ENCODE measurements at regions not wholly inside any gene's neighbourhood (a gene's known extent, or its start where the extent isn't known, plus 50 kb on each side); places are given as distances from the start of the nearest gene placed in this dataset.

DNA sequence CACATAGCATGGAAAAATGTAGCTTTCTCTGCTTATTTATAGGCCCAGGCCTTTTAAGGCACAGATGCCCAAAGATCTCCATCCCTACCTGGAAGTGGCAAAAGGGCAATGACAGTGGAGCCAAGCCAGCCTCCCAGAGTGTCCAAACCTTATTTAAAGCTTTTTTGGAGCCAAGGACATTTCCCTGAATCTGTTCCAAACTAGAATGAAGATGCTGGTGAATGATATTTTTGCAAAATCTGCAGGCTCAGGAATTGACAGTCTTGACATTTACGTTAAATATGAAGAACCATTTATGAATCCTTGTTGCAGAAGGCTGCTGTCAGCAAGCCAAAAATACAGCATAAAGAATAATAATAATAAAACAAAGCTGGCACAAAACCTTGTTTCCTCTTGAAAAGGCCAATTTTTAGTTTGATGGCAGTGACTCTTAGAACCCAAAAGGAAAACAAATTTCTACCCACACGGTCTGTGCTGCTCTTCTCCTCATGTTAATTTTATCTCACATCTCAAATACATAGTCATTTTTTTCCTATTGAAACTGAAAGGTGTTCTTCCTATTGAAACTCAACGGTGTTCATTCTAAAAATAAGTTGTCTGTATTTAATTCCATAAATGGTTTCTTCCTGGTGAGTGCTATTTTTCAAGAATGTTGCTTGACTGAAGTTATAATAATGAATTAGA is 206.3 kb upstream of the TBL1X start:
- intact Hi-C loops (cut with micrococcal nuclease): no loop called here
- Mint-ChIP-seq H3K27ac (no peak overlapping the region), H3K4me1 (peaks cover 4% of the 10 kb centered on the region), H3K4me3 (no peak overlapping the region), H3K9me3 (ENCODE audit: insufficient read depth) (peaks cover 4% of the 10 kb centered on the region), H3K27me3 (no peaks in the 10 kb centered on the region)
- H3K36me3 ChIP-seq (replicated peaks in 1 of 2; ENCODE audit: control extremely low read depth in 1 of 2, control insufficient read depth in 1 of 2, extremely low read depth in 1 of 2, insufficient read depth in 2 of 2, low read length in 1 of 2): no peaks in the 10 kb centered on the region
- TF ChIP-seq, protein P1, sequence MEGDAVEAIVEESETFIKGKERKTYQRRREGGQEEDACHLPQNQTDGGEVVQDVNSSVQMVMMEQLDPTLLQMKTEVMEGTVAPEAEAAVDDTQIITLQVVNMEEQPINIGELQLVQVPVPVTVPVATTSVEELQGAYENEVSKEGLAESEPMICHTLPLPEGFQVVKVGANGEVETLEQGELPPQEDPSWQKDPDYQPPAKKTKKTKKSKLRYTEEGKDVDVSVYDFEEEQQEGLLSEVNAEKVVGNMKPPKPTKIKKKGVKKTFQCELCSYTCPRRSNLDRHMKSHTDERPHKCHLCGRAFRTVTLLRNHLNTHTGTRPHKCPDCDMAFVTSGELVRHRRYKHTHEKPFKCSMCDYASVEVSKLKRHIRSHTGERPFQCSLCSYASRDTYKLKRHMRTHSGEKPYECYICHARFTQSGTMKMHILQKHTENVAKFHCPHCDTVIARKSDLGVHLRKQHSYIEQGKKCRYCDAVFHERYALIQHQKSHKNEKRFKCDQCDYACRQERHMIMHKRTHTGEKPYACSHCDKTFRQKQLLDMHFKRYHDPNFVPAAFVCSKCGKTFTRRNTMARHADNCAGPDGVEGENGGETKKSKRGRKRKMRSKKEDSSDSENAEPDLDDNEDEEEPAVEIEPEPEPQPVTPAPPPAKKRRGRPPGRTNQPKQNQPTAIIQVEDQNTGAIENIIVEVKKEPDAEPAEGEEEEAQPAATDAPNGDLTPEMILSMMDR (IDR thresholded peaks at IDR 0.05): no peak
- no peak for TF ChIP-seq EZH2 (IDR thresholded peaks at IDR 0.05; ENCODE audit: borderline replicate concordance, insufficient read depth, low read depth, low read length, poor library complexity, severe bottlenecking)
- H3K4me2 ChIP-seq (replicated peaks; ENCODE audit: low read depth, low read length, poor library complexity, severe bottlenecking): no peak overlapping the region
- no peak overlapping the region for H3K9ac ChIP-seq (ENCODE audit: low read length)
- H3K4me1 ChIP-seq (ENCODE audit: control insufficient read depth in 2 of 2, insufficient read depth in 2 of 2, low read length in 2 of 2): no peaks in the 10 kb centered on the region
- POLR2A ChIA-PET: interaction anchor here (0.7 kb wide), 1 partner anchor 93 kb away, joined by 3 read pairs; no protein-coding TSS in a partner anchor
- no peaks in the 10 kb centered on the region for H3K79me2 ChIP-seq (ENCODE audit: control insufficient read depth, insufficient read depth, low read length)
- no peak overlapping the region for H3K27ac ChIP-seq (ENCODE audit: low read length in 2 of 2)
- H3K4me3 ChIP-seq (ENCODE audit: control extremely low read depth in 1 of 5, extremely low read depth in 1 of 5, insufficient read depth in 1 of 5, low read depth in 2 of 5, low read length in 4 of 5): no peak overlapping the region
- no peaks in the 10 kb centered on the region for H4K20me1 ChIP-seq (ENCODE audit: control insufficient read depth, insufficient read depth, low read length, poor library complexity, severe bottlenecking)
- no peak overlapping the region for H2AFZ ChIP-seq (ENCODE audit: insufficient read depth, low read depth, low read length, poor library complexity, severe bottlenecking)
- DNase-seq: no peak
- CTCF ChIA-PET: no interaction called here
- H3K9me3 ChIP-seq (ENCODE audit: control extremely low read depth in 1 of 3, control insufficient read depth in 2 of 3, insufficient read depth in 1 of 3, low read length in 2 of 3): no peaks in the 10 kb centered on the region
- no peaks in the 10 kb centered on the region for H3K27me3 ChIP-seq (replicated peaks in 1 of 4; ENCODE audit: control extremely low read depth in 1 of 4, control insufficient read depth in 3 of 4, insufficient read depth in 4 of 4, low read length in 3 of 4)
- no CpG with 5 or more reads among the region's 3 CpGs for WGBS (ENCODE audit: insufficient coverage)
- ATAC-seq (ENCODE audit: low read depth): no peak

DNA sequence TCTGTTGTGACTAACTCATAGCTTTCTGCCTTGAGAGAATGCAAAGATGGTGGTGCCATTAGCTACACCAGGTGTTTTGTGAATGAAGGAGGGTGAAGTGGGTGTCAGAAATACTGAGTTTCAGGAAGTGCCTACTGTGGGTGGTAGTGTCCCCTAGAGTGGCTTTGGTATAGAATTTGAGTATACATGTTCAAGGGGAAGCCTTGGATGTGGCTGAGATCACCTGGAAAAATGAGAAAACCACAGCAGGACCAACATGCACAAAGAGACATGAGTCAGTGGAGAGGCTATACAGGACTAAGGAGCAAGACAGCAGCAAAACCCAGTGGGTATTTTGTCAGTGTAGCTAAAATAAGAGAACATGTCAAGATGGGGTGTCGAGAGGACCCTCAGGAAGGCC is 204.3 kb upstream of the TBL1X start:
- Histone ChIP-seq H3K4me1 (ENCODE audit: control insufficient read depth in 2 of 2, insufficient read depth in 2 of 2, low read length in 2 of 2) (no peaks in the 10 kb centered on the region), H3K27me3 (replicated peaks in 1 of 4; ENCODE audit: control extremely low read depth in 1 of 4, control insufficient read depth in 3 of 4, insufficient read depth in 4 of 4, low read length in 3 of 4) (no peaks in the 10 kb centered on the region), H3K9ac (ENCODE audit: low read length) (no peak overlapping the region), H4K20me1 (ENCODE audit: control insufficient read depth, insufficient read depth, low read length, poor library complexity, severe bottlenecking) (no peaks in the 10 kb centered on the region), H3K79me2 (ENCODE audit: control insufficient read depth, insufficient read depth, low read length) (no peaks in the 10 kb centered on the region), H3K9me3 (ENCODE audit: control extremely low read depth in 1 of 3, control insufficient read depth in 2 of 3, insufficient read depth in 1 of 3, low read length in 2 of 3) (no peaks in the 10 kb centered on the region), H3K4me3 (ENCODE audit: control extremely low read depth in 1 of 5, extremely low read depth in 1 of 5, insufficient read depth in 1 of 5, low read depth in 2 of 5, low read length in 4 of 5) (no peak overlapping the region), H3K36me3 (replicated peaks in 1 of 2; ENCODE audit: control extremely low read depth in 1 of 2, control insufficient read depth in 1 of 2, extremely low read depth in 1 of 2, insufficient read depth in 2 of 2, low read length in 1 of 2) (no peaks in the 10 kb centered on the region), H3K4me2 (replicated peaks; ENCODE audit: low read depth, low read length, poor library complexity, severe bottlenecking) (no peak overlapping the region), H3K27ac (ENCODE audit: low read length in 2 of 2) (no peak overlapping the region), H2AFZ (ENCODE audit: insufficient read depth, low read depth, low read length, poor library complexity, severe bottlenecking) (no peak overlapping the region)
- intact Hi-C loops (cut with micrococcal nuclease): no loop called here
- Mint-ChIP-seq H3K9me3 (ENCODE audit: insufficient read depth) (peaks cover 4% of the 10 kb centered on the region), H3K4me3 (no peak overlapping the region), H3K27ac (no peak overlapping the region), H3K4me1 (peaks cover 4% of the 10 kb centered on the region), H3K27me3 (no peaks in the 10 kb centered on the region)
- CTCF ChIA-PET: no interaction called here
- POLR2A ChIA-PET: no interaction called here
- no peak for ATAC-seq (ENCODE audit: low read depth)
- no peak for DNase-seq
- TF ChIP-seq EZH2 (IDR thresholded peaks at IDR 0.05; ENCODE audit: borderline replicate concordance, insufficient read depth, low read depth, low read length, poor library complexity, severe bottlenecking): no peak
- TF ChIP-seq, protein P1 (IDR thresholded peaks at IDR 0.05): no peak
- WGBS (ENCODE audit: insufficient coverage): no CpG with 5 or more reads among the region's 1 CpG

All from B cell (primary cell).